ENCODE measurements at regions not wholly inside any gene's neighbourhood (a gene's known extent, or its start where the extent isn't known, plus 50 kb on each side); places are given as distances from the start of the nearest gene placed in this dataset.

GRCh38 chr2:52703004-52703403 is 1064.6 kb upstream of the CHAC2 start:
- no peak for DNase-seq (ENCODE audit: insufficient read length, low spot score)
- FAIRE-seq = no peak
- TF ChIP-seq POLR2A (IDR thresholded peaks at IDR 0.05; ENCODE audit: low read depth, low read length) = no peak

- TF ChIP-seq POLR2A (IDR thresholded peaks at IDR 0.05; ENCODE audit: low read depth, low read length) = no peak
- DNase-seq (ENCODE audit: insufficient read length, low spot score) (no peak), FAIRE-seq (no peak)
These were observed 1069.2 kb upstream of the CHAC2 start for GRCh38 chr2:52698408-52698807.

- no peak for TF ChIP-seq POLR2A (IDR thresholded peaks at IDR 0.05; ENCODE audit: low read depth, low read length)
- FAIRE-seq = no peak
- DNase-seq (ENCODE audit: insufficient read length, low spot score) = no peak
These were observed 1069.9 kb upstream of the CHAC2 start for GRCh38 chr2:52697690-52698089.

GRCh38 chr2:52695731-52696130 is 1071.9 kb upstream of the CHAC2 start:
- no peak for FAIRE-seq
- TF ChIP-seq POLR2A (IDR thresholded peaks at IDR 0.05; ENCODE audit: low read depth, low read length) = no peak
- no peak for DNase-seq (ENCODE audit: insufficient read length, low spot score)

GRCh38 chr2:52686935-52687334 is 1080.7 kb upstream of the CHAC2 start:
- no peak for TF ChIP-seq POLR2A (IDR thresholded peaks at IDR 0.05; ENCODE audit: low read depth, low read length)
- FAIRE-seq (no peak), DNase-seq (ENCODE audit: insufficient read length, low spot score) (no peak)

- FAIRE-seq = no peak
- no peak for DNase-seq (ENCODE audit: insufficient read length, low spot score)
- no peak for TF ChIP-seq POLR2A (IDR thresholded peaks at IDR 0.05; ENCODE audit: low read depth, low read length)
These were observed 1091.5 kb upstream of the CHAC2 start for GRCh38 chr2:52676056-52676455.

- DNase-seq (ENCODE audit: insufficient read length, low spot score) = no peak
- no peak for TF ChIP-seq POLR2A (IDR thresholded peaks at IDR 0.05; ENCODE audit: low read depth, low read length)
- FAIRE-seq = no peak
These were observed 1098.9 kb upstream of the CHAC2 start for GRCh38 chr2:52668724-52669123.

GRCh38 chr2:52659546-52659945 is 1108.1 kb upstream of the CHAC2 start:
- FAIRE-seq (no peak), DNase-seq (ENCODE audit: insufficient read length, low spot score) (no peak)
- TF ChIP-seq POLR2A (IDR thresholded peaks at IDR 0.05; ENCODE audit: low read depth, low read length) = no peak

- DNase-seq (ENCODE audit: insufficient read length, low spot score) (no peak), FAIRE-seq (no peak)
- TF ChIP-seq POLR2A (IDR thresholded peaks at IDR 0.05; ENCODE audit: low read depth, low read length) = no peak
These were observed 1109.0 kb upstream of the CHAC2 start for GRCh38 chr2:52658598-52658997.

GRCh38 chr2:52639692-52640091 is 1127.9 kb upstream of the CHAC2 start:
- TF ChIP-seq POLR2A (IDR thresholded peaks at IDR 0.05; ENCODE audit: low read depth, low read length) = no peak
- FAIRE-seq = no peak
- no peak for DNase-seq (ENCODE audit: insufficient read length, low spot score)

- no peak for TF ChIP-seq POLR2A (IDR thresholded peaks at IDR 0.05; ENCODE audit: low read depth, low read length)
- no peak for DNase-seq (ENCODE audit: insufficient read length, low spot score)
- no peak for FAIRE-seq
These were observed 1135.1 kb upstream of the CHAC2 start for GRCh38 chr2:52632543-52632942.

- no peak for TF ChIP-seq POLR2A (IDR thresholded peaks at IDR 0.05; ENCODE audit: low read depth, low read length)
- FAIRE-seq (no peak), DNase-seq (ENCODE audit: insufficient read length, low spot score) (no peak)
These were observed 1137.7 kb upstream of the CHAC2 start for GRCh38 chr2:52629944-52630343.

GRCh38 chr2:52629531-52629930 is 1138.1 kb upstream of the CHAC2 start:
- no peak for TF ChIP-seq POLR2A (IDR thresholded peaks at IDR 0.05; ENCODE audit: low read depth, low read length)
- no peak for FAIRE-seq

GRCh38 chr2:52622266-52622665 is 1145.3 kb upstream of the CHAC2 start:
- DNase-seq (ENCODE audit: insufficient read length, low spot score) = no peak
- FAIRE-seq = no peak
- no peak for TF ChIP-seq POLR2A (IDR thresholded peaks at IDR 0.05; ENCODE audit: low read depth, low read length)

More at GRCh38 chr2:52629531-52629930, 1138.1 kb upstream of the CHAC2 start:
- DNase-seq (ENCODE audit: insufficient read length, low spot score) = no peak

GRCh38 chr2:52613064-52613463 is 1154.5 kb upstream of the CHAC2 start:
- FAIRE-seq = no peak
- no peak for DNase-seq (ENCODE audit: insufficient read length, low spot score)
- no peak for TF ChIP-seq POLR2A (IDR thresholded peaks at IDR 0.05; ENCODE audit: low read depth, low read length)

- DNase-seq (ENCODE audit: insufficient read length, low spot score) = no peak
- no peak for FAIRE-seq
- no peak for TF ChIP-seq POLR2A (IDR thresholded peaks at IDR 0.05; ENCODE audit: low read depth, low read length)
These were observed 1155.8 kb upstream of the CHAC2 start for GRCh38 chr2:52611759-52612158.

Measured in H54 (cell line).